Mesendoderm (in vitro differentiated cells): ENCODE measurements at regions not wholly inside any gene's neighbourhood (a gene's known extent, or its start where the extent isn't known, plus 50 kb on each side); places are given as distances from the start of the nearest gene placed in this dataset.
"Not testable (repeated sequence)": the region's sequence is repeated elsewhere in the genome, so short reads cannot be mapped to it uniquely, and the experiment has no call there.

Experiments used
- DNase-seq: peaks from one replicate; pipeline ENCODE4 v3.0.0; 2013
- H2AK5ac ChIP-seq: 2 replicates; pipeline ENCODE4 v1.6.1; 2013; ENCODE audit warnings: low read length, inconsistent platforms
- H2BK120ac ChIP-seq: 2 replicates; pipeline ENCODE4 v1.6.1; 2013; ENCODE audit warnings: low read depth, mild to moderate bottlenecking, low read length, moderate library complexity, mixed read lengths
- H2BK15ac ChIP-seq: replicated peaks from 2 replicates; pipeline ENCODE4 v1.6.1; 2013; ENCODE audit warnings: low read depth, mild to moderate bottlenecking, moderate library complexity
- H2BK5ac ChIP-seq: 2 replicates; pipeline ENCODE4 v1.6.1; 2013; ENCODE audit warnings: low read length, inconsistent platforms
- H3K18ac ChIP-seq: 2 replicates; pipeline ENCODE4 v1.6.1; 2013; ENCODE audit warnings: mild to moderate bottlenecking, low read length, mixed read lengths
- H3K23ac ChIP-seq: one replicate; pipeline ENCODE4 v1.6.1; 2013; ENCODE audit warnings: low read length
- H3K27ac ChIP-seq: 2 replicates; pipeline ENCODE4 v1.5.1; 2013; ENCODE audit warnings: low read depth, mild to moderate bottlenecking, inconsistent platforms, low read length, moderate library complexity
- H3K27me3 ChIP-seq: 2 replicates; pipeline ENCODE4 v1.6.1; 2013; ENCODE audit warnings: low read length, control low read depth, mild to moderate bottlenecking, inconsistent platforms; ENCODE audit not compliant: insufficient read depth, poor library complexity
- H3K36me3 ChIP-seq: 2 replicates; pipeline ENCODE4 v1.6.1; 2013; ENCODE audit warnings: low read length, inconsistent platforms; ENCODE audit not compliant: control insufficient read depth, insufficient read depth
- H3K4ac ChIP-seq: one replicate; pipeline ENCODE4 v1.6.1; 2013; ENCODE audit warnings: low read depth, mild to moderate bottlenecking, low read length, moderate library complexity
- H3K4me1 ChIP-seq: 2 replicates; pipeline ENCODE4 v1.6.1; 2013; ENCODE audit warnings: low read depth, low read length, inconsistent platforms; ENCODE audit not compliant: control insufficient read depth
- H3K4me2 ChIP-seq: 2 replicates; pipeline ENCODE4 v1.6.1; 2013; ENCODE audit warnings: low read length
- H3K4me3 ChIP-seq: 2 replicates; pipeline ENCODE4 v1.5.1; 2013; ENCODE audit warnings: mild to moderate bottlenecking, low read length
- H3K56ac ChIP-seq: one replicate; pipeline ENCODE4 v1.6.1; 2013; ENCODE audit warnings: low read length
- H3K79me1 ChIP-seq: 2 replicates; pipeline ENCODE4 v1.6.1; 2013; ENCODE audit warnings: low read length, inconsistent platforms
- H3K79me2 ChIP-seq: 2 replicates; pipeline ENCODE4 v1.6.1; 2013; ENCODE audit warnings: mild to moderate bottlenecking, low read length; ENCODE audit not compliant: control insufficient read depth, insufficient read depth
- H3K9ac ChIP-seq: 2 replicates; pipeline ENCODE4 v1.6.1; 2013; ENCODE audit warnings: low read length, inconsistent platforms
- H4K5ac ChIP-seq: one replicate; pipeline ENCODE4 v1.6.1; 2013; ENCODE audit warnings: low read length
- H4K8ac ChIP-seq: one replicate; pipeline ENCODE4 v1.6.1; 2013; ENCODE audit warnings: low read depth, mild to moderate bottlenecking, control low read depth, low read length, moderate library complexity
- WGBS: extraction: QIAGEN DNeasy Blood & Tissue Kit; methylation state at CpG from one replicate; pipeline ENCODE4 v1.1.7; 2013; ENCODE audit warnings: low lambda C conversion rate, missing lambda C conversion rate; ENCODE audit not compliant: insufficient coverage; ENCODE audit errors: extremely low coverage; 5-methylcytosine and 5-hydroxymethylcytosine counted together

DNA sequence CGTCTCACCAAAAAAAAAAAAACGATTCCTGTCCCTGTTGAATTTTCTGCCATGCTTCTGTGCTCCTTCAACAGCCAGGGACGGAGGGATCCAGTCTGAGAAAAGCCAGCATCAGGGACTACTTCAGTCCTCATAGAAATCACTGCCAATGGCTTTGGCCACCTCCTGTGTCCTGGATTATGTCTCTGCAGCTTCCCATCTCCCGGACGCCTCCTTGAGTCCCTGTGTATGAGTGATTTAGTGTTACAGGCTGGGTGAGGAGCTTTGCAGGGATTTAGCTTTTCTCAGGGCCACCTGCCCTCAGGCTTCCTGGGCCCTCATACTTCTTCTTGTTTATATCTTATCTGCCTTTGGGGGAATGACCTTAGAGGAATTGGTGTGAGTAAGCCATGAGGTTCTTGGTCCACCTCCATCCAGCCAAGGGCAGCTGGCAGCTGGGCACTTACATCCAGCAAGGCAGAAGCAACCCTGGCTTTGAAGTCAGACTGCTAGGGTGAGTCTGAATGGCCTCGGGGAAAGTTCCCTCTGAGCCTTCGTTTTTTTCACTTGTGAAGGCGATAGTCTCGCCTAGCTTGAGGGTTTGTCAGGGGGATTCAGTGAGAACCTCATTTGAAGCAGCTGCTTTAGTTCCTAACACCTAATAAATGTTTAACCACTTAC lies 65.6 kb downstream of the NPIPB11 start:
- not testable (repeated sequence) for H3K9ac ChIP-seq, H2BK120ac ChIP-seq

GRCh38 chr16:29340235-29340634 lies 66.3 kb downstream of the NPIPB11 start:
- DNase-seq, H2AK5ac ChIP-seq, H3K23ac ChIP-seq, H3K36me3 ChIP-seq, H2BK15ac ChIP-seq, H3K4me3 ChIP-seq, H3K18ac ChIP-seq, H3K56ac ChIP-seq, H3K4me1 ChIP-seq, H3K4me2 ChIP-seq, H3K79me2 ChIP-seq, H3K27me3 ChIP-seq, H4K5ac ChIP-seq, H3K27ac ChIP-seq, H2BK5ac ChIP-seq, H3K4ac ChIP-seq, H4K8ac ChIP-seq, H2BK120ac ChIP-seq, H3K79me1 ChIP-seq, H3K9ac ChIP-seq: not testable (repeated sequence)
- WGBS, result no CpG with 5 or more reads among the region's 3 CpGs

More for the DNA sequence above, 65.6 kb downstream of the NPIPB11 start:
- not testable (repeated sequence) for H4K8ac ChIP-seq, H3K79me1 ChIP-seq, H3K18ac ChIP-seq, H3K36me3 ChIP-seq, H3K4me1 ChIP-seq, H3K27me3 ChIP-seq, H3K4ac ChIP-seq, H2BK5ac ChIP-seq, H2AK5ac ChIP-seq, H3K79me2 ChIP-seq, H2BK15ac ChIP-seq, H4K5ac ChIP-seq, H3K4me3 ChIP-seq, DNase-seq, H3K4me2 ChIP-seq, H3K56ac ChIP-seq, H3K27ac ChIP-seq, H3K23ac ChIP-seq
- no CpG with 5 or more reads among the region's 9 CpGs for WGBS

- H2BK15ac ChIP-seq, H3K4ac ChIP-seq: not testable (repeated sequence)
- no CpG with 5 or more reads among the region's 18 CpGs for WGBS
Measured at GRCh38 chr16:29338821-29339700, 67.5 kb downstream of the NPIPB11 start.

DNA sequence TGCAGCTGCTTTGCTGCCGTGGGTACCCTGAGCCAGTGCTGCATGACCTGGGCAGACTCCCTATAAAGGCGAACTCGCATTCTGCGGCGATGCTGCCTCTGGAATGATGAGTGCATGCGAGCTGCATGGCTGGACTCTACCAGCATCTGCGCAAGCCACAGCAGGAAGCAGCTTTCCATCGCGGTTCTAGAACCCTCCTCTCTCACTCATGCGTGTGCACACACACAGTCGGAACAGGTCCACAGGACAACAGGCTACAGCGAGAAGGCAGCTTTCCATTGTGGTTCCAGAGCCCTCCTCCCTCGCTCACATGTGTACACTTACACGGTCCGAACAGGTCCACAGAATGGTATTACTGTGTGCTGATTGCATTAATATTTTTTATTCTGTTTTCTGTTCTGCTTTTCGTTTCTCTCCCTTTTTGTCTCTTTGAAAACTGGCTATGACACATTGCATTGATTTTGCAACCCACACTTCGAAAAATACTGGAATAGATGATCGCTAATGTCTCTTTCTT lies 69.1 kb downstream of the NPIPB11 start:
- not testable (repeated sequence) for H3K4me2 ChIP-seq, H3K79me1 ChIP-seq, H2BK5ac ChIP-seq, H3K56ac ChIP-seq, H3K4ac ChIP-seq, H4K8ac ChIP-seq, DNase-seq, H3K9ac ChIP-seq, H3K18ac ChIP-seq, H4K5ac ChIP-seq, H3K79me2 ChIP-seq, H3K23ac ChIP-seq, H3K4me3 ChIP-seq, H2BK15ac ChIP-seq, H2BK120ac ChIP-seq, H3K27me3 ChIP-seq, H3K27ac ChIP-seq, H3K36me3 ChIP-seq, H2AK5ac ChIP-seq, H3K4me1 ChIP-seq
- no CpG with 5 or more reads among the region's 18 CpGs for WGBS

More at GRCh38 chr16:29338821-29339700, 67.5 kb downstream of the NPIPB11 start:
- not testable (repeated sequence) for H3K79me1 ChIP-seq, H2BK5ac ChIP-seq, H4K8ac ChIP-seq, DNase-seq, H3K18ac ChIP-seq, H2BK120ac ChIP-seq, H3K4me1 ChIP-seq, H2AK5ac ChIP-seq, H3K27me3 ChIP-seq, H3K9ac ChIP-seq, H3K27ac ChIP-seq, H4K5ac ChIP-seq, H3K79me2 ChIP-seq, H3K4me3 ChIP-seq, H3K36me3 ChIP-seq, H3K23ac ChIP-seq, H3K4me2 ChIP-seq, H3K56ac ChIP-seq

GRCh38 chr16:29335549-29335846 lies 71.0 kb downstream of the NPIPB11 start:
- H3K9ac ChIP-seq, H3K79me1 ChIP-seq, H3K18ac ChIP-seq, H4K5ac ChIP-seq, H3K4ac ChIP-seq, H3K36me3 ChIP-seq, H3K56ac ChIP-seq, H3K27ac ChIP-seq, H4K8ac ChIP-seq, H3K79me2 ChIP-seq, H2BK120ac ChIP-seq, H3K4me2 ChIP-seq, H3K27me3 ChIP-seq, H3K4me3 ChIP-seq, H3K4me1 ChIP-seq, H2AK5ac ChIP-seq, H2BK5ac ChIP-seq, H3K23ac ChIP-seq, DNase-seq, H2BK15ac ChIP-seq: not testable (repeated sequence)
- no CpG with 5 or more reads among the region's 10 CpGs for WGBS
